ENCODE measurements at regions not wholly inside any gene's neighbourhood (a gene's known extent, or its start where the extent isn't known, plus 50 kb on each side); places are given as distances from the start of the nearest gene placed in this dataset.
"Not testable (repeated sequence)": the region's sequence is repeated elsewhere in the genome, so short reads cannot be mapped to it uniquely, and the experiment has no call there.

DNA sequence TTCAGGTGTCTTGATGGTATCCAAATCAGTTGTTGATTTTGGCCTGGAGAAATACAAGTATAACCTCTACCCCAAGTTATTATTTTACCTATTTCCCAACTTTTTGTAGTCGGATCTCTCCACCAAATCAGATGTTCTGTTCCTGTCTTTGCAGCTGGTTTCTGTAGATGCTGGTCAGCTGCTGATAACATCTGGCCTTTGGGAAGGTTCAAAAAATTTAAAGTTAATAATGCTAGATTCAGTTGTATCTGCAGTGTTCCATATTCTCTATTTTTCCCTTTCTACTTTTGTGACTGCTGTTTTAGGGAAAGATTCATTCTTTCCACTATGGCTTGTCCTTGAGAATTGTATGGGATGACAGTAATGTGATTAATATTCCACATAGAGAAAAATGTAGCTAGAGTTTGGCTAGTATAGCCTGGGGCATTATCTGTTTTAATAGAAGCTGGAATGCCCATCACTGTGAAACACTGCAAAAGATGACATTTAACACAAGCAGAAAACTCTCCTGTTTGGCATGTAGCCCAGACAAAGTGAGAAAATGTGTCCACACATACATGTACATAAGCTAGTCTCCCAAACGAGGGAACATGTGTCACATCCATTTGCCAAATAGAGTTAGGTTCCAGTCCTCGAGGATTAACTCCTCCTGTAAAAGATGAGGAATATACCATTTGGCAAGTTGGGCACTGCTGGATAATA, 99.2 kb downstream of the ZNF100 start:
- not testable (repeated sequence) for DNase-seq

DNA sequence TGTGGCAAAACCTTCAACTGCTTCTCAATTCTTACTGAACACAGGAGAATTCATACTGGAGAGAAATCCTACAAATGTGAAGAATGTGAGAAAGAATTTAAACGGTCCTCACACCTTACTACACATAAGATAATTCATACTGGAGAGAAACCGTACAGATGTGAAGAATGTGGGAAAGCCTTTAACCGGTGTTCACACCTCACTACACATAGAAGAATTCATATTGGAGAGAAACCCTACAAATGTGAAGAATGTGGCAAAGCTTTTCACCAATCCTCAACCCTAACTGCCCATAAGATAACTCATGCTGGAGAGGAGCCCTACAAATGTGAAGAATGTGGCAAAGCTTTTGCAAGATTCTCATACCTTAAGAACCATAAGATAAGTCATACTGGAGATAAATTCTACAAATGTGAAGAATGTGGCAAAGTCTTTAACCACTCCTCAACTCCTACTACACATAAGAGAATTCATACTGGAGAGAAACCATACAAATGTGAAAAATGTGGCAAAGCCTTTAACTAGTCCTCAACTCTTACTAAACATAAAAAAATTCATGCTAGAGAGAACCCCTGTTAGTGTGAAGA, 111.7 kb downstream of the ZNF100 start:
- peak; percentile 73 for DNase-seq

DNA sequence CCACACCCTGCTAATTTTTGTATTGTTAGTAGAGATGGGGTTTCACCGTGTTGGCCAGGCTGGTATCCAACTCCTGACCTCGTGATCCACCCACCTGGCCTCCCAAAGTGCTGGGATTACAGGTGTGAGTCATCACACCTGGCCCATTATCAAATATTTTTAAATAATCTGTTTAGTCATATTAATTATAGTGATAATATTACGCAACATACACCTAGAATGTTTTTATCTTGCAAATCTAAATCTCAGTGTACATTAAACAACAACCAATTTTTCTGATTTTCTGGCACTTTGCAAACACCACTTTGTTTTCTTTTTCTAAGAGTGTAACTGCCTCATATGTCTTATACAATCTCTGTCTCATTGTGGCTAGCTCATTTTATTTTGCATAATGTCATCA, 115.9 kb downstream of the ZNF100 start:
- DNase-seq: not testable (repeated sequence)

DNA sequence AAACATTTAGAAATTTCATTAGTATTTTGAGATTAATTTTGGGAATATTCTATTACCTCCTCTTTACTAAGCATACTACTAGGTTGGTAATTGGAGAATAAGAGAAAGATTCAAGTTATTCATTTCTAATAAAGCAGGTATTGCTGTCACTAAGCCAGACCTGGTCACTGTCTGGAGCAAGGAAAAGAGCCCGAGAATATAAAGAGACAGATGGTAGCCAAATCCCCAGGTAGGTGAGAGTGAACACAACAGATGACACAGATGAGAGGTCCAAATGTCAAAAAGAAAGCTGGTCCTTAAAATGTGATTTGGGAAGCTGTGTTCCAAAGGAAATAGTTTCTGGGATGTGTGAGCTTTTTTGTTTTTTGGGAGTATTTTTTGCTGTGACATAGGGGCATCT, 128.6 kb downstream of the ZNF100 start:
- DNase-seq: no peak

DNA sequence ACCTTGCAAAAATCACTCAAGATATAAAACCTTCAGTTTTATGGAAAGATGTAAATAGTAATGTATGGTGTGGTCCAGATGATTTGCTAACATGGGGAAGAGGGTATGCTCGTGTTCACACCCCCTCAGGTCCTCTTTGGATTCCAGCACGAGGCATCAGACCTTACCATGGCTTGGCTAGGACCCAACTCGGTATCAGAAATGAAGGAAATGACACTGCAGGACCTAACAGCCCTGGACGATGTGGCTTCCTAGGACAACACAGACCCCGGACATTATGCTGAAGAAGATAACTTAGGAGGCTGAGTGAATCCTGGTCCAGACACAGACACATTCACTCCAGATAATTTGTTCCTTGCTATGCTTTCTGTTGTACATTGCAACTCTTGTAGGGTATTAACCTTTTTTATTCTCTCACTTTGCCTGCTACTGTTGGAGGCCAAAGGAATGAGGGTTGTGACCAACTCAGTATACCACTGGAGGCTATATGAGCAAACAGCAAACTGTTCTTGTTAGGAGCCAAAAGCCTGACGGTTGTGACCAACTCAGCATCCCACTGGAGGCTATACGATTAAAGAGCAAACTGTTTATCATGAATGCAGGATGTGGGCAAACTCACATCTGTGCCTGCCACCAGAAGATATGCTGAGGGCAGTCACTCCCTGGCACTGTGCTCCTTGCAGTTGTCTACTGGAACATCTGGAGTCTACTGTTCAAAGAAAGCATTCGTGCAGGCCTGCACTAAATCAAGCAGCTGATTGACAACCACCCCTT, 121.7 kb downstream of the ZNF429 start:
- DNase-seq: peak; percentile 95

DNA sequence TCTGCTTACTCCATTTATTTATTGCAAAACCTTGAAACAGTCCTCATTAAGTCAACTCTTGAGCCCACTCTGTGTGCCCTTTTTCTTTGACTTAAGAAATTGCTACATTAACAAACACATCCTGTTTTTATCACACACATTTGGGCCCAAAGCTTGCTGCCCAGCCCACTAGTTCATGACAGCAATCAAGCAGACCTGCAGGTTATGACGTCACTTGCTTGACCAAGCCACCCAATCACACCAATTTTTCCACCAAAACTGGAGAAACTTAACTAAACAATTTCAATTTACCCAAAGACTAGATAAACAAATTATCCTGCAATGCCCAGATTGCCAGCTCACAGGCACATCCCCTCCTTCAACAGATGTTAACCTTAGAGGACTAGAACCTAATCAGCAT, 120.7 kb downstream of the ZNF429 start:
- DNase-seq: peak; percentile 85

DNA sequence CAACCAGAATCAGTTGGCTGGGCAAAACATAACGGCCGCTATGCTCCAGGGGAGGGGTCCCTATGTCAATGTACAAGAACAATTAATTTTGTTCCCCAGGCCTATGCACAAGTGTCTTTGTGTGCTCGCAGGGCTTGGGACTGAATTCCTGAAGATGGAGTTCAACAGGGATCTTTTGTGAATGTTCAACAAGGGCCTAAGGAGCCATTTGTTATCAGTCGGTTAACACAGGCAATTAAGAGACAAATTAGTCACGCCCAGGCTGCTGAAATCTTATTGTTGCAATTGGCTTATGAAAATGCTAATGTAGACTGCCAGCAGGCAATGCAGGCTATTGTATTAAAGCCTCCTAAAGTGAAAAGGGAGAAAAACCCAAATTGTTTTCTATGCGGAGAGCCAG, 117.5 kb downstream of the ZNF429 start:
- DNase-seq: no peak

DNA sequence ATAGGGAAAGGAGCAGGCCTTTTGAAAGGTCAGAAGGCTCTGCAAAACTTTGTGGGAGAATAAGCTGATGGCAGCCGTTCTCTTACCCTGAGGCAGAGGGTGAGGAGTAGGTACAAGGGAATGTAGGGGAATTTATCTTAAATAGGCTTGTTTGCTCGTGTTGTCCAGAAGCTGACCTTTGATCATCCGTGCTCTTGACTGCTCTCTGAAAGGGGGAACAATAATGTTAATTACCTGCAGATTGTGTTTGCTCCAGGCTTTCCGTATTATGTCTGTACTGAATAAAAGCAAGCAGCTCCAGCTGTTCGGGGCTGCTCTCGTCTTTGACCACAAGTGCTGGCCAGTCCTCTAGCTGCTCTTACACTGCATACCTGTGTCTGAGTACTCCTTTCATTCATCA, 116.3 kb downstream of the ZNF429 start:
- DNase-seq: no peak

DNA sequence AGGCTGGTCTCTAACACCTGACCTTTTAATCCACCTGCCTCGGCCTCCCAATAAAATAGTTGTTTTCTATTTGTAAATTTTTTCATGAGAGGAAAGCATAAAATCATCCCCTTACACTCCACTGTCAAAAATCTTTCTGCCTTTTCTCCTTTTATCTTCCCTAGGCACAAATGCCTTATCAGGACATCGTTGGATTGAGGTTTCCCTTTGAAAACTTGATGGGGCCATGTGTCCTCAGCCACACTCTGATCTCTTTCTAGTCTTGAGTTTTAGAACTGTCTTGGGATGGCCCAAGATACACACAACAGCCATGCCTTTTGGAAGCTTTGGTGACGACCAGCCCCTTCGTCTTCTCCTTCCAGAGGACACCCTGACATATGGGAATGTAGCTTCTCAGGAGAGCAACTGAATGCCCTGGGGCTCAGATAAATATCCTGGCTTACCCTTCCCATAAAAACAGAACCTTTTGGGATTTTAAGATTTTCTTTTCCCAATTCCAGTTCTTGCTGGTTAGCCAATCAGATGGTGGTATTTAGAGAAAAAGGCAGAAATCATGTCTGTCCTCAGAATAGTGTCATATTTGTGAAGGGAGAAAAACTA, 112.4 kb downstream of the ZNF429 start:
- peak; percentile 94 for DNase-seq

DNA sequence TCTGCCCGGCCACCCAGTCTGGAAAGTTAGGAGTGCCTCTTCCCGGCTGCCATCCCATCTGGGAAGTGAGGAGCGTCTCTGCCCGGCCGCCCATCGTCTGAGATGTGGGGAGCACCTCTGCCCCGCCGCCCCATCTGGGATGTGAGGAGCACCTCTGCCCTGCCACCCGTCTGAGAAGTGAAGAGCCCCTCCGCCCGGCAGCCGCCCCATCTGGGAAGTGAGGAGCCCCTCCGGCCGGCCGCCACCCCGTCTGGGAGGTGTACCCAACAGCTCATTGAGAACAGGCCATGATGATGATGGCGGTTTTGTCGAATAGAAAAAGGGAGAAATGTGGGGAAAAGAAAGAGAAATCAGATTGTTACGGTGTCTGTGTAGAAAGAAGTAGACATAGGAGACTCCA, 109.4 kb downstream of the ZNF429 start:
- DNase-seq: not testable (repeated sequence)

DNA sequence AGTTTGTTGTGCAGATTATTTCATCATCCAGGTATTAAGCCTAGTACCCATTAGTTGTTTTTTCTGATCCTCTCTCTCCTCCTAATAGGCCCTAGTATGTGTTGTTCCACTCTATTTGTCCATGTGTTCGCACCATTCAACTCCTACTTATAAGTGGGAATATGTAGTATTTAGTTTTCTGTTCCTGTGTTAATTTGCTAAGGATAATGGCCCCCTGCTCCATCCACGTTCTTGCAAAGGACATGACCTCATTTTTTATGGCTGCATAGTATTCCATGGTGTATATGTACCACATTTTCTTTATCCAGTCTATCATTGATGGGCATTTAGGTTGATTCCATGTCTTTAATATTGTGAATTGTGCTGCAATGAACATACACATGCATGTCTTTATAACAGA, 107.8 kb downstream of the ZNF429 start:
- not testable (repeated sequence) for DNase-seq

DNA sequence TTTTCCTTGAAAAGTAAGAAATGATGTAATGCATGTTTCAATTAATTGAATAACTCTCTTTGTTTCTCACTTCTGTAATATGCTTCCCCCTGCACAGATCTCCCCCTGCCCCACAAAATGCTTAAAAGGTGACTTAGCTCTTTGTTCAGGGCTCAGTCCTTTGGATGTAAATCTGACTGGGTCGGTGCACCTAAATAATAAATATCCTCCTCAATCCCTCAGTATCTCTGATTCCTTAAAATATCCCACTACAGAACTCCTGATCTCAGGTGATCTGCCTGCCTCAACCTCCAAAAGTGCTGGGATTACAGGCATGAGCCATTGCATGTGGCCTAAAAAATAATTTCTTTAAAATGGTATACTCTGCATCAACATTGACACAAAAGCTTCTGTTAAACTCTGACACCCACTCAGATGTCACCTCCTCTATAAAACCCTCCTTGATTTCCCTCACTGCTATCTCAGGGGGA, 107.0 kb downstream of the ZNF429 start:
- no peak for DNase-seq

DNA sequence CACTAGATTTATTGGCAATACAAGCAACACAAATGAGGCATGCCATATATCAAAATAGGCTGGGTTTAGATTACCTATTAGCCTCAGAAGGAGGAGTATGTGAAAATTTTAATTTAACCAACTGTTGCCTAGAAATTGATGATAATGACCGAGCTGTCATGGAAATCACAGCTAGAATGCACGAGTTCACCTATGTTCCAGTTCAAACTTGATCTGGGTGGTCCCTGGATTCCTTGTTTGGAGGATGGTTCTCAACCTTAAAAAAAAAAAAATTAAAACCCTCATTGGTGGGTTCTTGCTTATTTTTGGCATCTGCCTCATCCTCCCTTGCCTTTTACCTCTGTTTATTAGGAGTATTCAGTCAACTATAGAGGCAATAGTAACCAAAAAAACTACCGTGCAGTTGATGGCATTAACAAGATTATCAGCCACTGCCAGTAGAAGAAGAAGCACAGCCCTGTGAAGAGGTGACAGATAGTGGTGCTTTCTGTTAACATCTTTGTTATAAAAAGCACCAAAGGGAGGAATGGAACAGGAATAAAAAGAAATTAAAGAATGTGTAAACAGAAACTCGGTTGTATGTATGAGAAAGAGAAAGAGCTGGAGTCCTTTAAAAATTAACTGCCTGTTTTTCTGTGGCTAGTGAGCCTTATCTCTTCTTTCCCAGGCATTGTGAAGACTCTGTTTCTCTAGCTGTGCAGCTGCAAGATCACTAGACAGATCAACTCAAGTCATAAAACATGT, 106.4 kb downstream of the ZNF429 start:
- DNase-seq: peak; percentile 94

DNA sequence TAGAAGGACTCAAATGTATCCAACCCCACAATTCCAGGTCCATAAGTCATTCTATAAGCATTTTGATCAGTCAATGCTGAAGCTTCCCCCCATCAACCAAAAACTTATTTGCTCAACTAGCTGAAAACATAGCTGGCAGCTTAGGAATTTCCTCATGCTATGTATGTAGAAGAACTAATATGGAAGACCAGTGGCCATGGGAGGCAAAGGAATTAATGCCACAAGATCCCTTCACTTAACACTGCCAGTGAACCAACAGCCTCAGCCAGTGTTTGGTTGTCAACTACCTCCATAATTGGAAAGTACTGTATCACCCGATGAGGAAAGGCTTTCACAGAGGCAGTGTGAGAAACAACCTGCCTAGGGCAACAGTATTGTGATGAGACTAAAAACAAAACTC, 105.4 kb downstream of the ZNF429 start:
- DNase-seq: no peak

DNA sequence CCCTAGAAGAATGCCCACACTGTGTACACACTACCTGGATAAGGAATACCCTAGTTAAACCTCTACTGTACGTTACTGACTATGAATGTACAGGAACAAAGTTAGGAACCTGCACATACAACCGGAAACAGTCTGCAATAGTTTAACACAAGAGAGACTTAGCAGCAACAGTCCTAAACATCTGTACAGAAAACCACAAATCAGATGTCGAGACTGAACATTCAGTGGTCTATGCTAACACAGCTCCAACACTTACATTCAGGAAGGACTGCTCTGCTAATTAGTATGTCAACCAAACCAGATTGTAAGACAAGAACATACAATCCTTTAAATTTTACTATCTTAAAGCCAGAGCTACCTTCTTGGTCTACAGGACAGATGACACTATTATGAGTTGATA, 104.9 kb downstream of the ZNF429 start:
- no peak for DNase-seq

DNA sequence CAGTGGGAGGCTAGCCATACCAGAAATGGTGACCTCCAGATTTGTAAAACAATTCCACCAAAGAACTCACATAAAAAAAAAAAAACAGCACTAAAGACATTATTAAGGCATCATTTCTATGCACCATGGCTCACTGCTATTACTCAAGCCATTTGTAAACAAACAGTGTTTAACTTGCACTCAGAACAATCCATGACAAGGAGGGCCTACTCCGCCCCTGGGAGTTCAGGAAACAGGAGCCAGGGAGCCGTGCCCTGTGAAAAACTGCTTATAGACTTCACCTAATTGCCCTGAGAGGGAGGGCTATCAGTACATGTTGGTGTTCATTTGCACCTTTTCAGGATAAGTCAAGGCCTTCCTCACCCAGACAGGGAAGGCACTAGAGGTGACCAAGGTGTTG, 103.2 kb downstream of the ZNF429 start:
- no peak for DNase-seq

DNA sequence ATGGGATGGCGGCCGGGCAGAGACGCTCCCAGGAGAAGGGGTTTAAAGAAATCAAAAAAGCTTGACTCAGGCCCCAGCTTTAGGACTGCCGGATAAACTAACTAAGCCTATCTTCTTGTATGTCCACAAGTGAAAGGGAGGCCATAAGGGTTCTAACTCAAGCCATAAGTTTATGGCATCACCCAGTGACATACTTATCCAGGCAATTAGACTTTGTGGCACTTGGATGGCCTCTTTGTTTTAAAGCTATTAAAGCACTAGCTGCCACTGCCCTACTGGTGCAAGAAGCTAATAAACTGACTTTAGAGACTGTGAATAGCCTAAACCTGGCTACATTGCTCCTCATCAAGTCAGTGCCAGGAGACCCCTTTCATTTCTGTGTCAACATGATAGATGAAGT, 102.0 kb downstream of the ZNF429 start:
- no peak for DNase-seq

DNA sequence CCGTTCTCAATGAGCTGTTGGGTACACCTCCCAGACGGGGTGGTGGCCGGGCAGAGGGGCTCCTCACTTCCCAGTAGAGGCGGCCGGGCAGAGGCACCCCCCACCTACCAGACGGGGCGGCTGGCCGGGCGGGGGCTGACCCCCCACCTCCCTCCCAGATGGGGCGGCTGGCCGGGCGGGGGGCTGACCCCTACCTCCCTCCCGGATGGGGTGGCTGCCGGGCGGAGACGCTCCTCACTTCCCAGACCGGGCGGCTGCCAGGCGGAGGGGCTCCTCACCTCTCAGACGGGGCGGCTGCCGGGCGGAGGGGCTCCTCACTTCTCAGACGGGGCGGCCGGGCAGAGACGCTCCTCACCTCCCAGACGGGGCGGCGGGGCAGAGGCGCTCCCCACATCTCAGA, 101.6 kb downstream of the ZNF429 start:
- DNase-seq: not testable (repeated sequence)

DNA sequence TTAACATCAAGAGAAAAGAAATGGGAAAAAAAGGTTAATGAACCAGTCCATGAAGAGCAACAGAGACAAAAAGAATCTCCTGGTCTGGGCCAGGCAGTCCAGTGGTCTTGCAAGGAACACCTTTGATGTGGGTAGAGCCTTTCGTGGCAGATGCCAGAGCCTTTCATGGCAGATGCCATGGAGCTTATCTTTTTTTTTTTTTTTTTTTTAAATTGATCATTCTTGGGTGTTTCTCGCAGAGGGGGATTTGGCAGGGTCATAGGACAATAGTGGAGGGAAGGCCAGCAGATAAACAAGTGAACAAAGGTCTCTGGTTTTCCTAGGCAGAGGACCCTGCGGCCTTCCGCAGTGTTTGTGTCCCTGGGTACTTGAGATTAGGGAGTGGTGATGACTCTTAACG, 100.9 kb downstream of the ZNF429 start:
- not testable (repeated sequence) for DNase-seq

DNA sequence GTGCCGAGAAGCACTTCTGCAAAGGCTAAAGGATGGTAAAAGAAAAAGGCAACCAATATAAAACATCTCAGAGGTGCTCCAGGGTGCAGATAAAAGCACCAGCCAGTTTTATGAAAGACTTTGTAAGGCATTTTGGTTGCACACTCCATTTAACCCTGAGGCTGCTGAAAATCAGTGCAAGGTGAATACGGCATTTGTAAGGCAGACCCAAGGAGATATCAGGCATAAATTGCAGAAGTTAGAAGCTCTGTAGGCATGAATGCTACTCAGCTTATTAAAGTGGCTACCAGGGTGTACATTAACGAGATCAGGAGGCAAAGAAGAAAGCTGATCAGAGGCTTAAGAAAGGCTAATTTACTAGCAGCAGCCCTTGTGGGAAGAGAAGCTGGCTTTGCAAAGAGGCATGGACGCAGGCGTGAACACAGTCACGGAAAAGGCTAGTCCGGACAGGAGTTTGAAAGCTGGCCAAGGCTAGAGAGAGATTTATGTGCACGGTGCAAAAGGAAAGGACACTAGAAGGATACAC, 99.6 kb downstream of the ZNF429 start:
- DNase-seq: no peak

Measured in OCI-M1 (cell line).